SK-N-DZ (cell line): ENCODE measurements at regions not wholly inside any gene's neighbourhood (a gene's known extent, or its start where the extent isn't known, plus 50 kb on each side); places are given as distances from the start of the nearest gene placed in this dataset.

Experiments
- DNase-seq: peaks from one replicate; pipeline ENCODE4 v3.0.0-alpha.2; 2015; ENCODE audit warnings: low spot score

- no peak for DNase-seq
Observed at GRCh38 chr14:86639146-86639545, 1109.2 kb downstream of the FLRT2 start.

- DNase-seq, result no peak
Observed at GRCh38 chr14:86627080-86627479, 1097.1 kb downstream of the FLRT2 start.

DNA sequence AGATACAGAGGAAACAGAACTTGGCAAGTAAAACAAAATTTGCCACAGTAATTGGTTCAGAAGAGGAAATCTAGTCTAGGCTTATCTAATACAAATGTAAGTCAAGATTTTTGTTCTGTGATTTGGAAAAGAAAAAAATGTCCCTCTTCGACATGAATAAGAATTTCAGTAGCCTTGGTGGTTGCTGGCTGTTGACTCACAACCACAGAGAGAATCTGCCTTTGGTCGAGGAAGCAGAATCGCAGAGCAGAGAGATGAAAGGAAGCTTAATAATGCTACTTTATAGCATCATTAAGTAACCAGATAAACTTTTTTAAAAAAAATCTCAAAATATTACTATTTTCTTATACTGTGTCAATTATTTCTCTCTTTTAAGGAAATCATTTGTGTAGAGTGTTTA is 1096.6 kb downstream of the FLRT2 start:
- no peak for DNase-seq

DNA sequence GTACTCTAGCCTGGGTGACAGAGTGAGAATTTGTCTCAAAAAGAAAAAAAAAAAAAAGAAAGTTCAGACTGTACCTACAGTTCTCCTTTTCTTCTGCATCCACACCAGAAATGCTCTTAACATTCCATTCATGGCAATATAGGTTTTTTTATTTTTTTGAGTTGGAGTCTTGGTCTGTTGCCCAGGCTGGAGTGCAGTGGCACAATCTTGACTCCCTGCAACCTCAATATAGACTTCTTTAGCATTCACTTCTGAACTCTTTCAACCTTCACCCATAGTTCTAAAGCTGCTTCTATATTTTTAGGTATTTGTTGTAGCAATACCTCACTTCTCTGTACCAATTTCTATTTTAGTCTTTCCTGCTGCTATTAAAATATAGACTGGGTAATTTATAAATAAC is 1095.7 kb downstream of the FLRT2 start:
- no peak for DNase-seq

GRCh38 chr14:86619726-86620125 is 1089.8 kb downstream of the FLRT2 start:
- peak; percentile 62 for DNase-seq

DNA sequence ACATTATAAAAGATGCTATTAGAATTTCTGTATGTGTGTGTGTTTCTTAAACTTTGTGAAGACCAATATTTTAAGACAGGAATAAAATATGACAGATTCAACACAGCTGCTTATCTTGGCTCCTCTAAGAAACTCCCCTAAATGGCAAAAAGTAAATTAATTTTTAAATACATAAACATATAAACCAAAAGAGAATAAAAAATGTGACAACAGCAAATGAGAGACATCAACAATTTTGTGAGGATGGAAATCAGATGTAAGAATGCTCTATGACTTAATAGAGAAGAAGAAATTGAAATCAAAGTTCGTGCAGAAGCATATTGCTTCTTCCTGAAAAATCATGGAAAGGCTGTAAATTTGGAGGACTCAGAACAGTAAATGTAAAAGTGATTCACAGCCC is 1083.8 kb downstream of the FLRT2 start:
- DNase-seq, result no peak

DNA sequence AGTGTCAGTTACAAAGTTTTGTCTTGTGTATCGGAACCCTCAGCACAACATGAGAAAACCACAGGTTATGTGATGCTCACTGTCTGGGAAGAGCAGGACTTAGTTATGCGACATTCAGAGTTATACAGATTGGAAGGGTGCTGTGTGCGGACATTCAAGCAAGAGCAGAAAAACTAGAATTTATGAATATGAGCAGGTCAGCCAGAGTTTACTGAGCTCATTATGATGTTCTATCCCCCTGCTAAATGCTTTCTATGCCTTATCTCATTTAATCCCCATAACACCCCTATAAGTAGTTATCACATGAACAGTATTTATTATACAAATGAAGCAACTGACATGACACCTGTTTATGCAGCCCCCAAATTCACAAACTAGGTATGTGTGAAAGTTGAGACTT is 1083.2 kb downstream of the FLRT2 start:
- DNase-seq, result no peak

- no peak for DNase-seq
Observed at GRCh38 chr14:86604561-86604960, 1074.6 kb downstream of the FLRT2 start.

DNA sequence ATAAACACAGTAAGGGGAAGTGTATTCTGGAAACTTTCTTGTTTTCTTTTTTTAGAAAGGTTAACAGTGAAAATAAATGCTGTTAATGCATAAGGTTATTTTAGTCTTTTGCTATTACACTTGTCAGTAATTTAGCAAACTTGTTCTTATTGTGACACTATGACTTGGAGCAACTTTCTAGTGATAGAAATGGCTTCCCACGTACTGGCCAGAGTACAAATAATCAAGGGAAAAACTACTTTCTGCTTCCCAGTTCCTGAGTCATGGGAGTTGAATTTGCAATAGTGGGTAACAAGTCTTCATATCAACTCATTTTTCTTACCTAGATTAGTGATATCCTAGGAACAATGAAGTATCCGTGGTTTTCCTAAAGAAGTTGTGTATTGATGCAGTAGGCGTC is 1072.3 kb downstream of the FLRT2 start:
- no peak for DNase-seq

GRCh38 chr14:86601813-86602212 is 1071.9 kb downstream of the FLRT2 start:
- no peak for DNase-seq

- DNase-seq, result no peak
Observed at GRCh38 chr14:86597279-86597678, 1067.3 kb downstream of the FLRT2 start.

DNA sequence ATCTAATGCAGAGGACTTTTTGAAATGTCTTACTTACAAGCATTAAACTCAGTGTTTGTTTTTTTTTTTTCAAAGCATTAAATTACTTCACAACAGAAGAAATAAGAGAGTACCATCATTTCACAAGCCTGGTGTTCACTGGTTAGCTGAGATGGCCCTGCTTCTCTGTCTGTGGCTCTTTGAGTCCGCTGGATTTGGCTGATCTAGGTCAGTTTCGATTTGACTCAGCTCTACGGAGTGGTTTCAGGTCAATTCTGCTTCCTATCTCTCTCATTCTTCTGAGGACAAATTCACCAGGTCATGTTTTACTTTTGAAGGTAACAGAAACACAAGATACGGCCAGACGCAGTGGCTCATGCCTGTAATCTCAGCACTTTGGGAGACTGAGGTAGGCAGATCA is 1066.1 kb downstream of the FLRT2 start:
- DNase-seq, result no peak

- peak; percentile 93 for DNase-seq
Observed at GRCh38 chr14:86575141-86575540, 1045.2 kb downstream of the FLRT2 start.

GRCh38 chr14:86574778-86575129 is 1044.8 kb downstream of the FLRT2 start:
- DNase-seq, result peak; percentile 44

- DNase-seq, result peak; percentile 56
Observed at GRCh38 chr14:86574051-86574777, 1044.3 kb downstream of the FLRT2 start.

DNA sequence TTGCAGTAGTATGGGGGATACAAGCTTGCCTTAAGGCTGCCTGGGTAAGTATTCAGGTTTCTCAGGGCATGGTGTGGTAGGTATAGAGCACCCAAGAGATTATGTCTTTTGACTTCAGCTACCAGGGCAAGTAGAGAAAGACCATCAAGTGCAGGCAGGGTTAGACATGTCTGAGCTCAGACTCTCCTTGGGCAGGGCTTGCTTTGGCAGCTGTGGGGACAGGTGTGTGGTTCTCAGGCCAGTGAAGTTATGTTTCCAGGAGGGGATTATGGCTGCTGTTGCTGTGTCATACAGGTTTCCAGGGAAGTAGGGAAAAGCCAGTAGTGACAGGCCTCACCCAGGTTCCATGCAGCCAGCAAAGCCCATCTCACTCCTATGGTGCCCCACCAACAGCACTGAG is 1040.4 kb downstream of the FLRT2 start:
- no peak for DNase-seq

- DNase-seq, result peak; percentile 21
Observed at GRCh38 chr14:86543521-86543920, 1013.6 kb downstream of the FLRT2 start.

DNA sequence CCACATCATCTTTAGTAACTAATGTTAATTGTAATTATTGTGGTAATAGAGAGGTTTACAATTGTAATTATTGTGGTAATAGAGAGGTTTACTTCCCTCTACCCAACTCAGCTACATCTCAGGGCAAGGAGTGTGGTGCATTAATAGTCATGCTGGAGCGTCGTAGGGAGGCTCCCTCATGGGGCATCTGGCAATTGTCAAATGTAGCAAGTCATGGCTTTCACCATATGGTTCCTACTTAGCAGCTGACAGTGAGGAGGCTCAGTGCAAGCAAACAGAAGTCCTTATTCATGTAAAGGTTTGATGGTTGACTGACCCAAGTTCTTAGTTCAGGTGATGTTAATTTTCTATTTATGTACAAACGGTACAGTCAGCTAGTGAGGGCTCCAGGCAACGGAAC is 1012.0 kb downstream of the FLRT2 start:
- peak; percentile 91 for DNase-seq

DNA sequence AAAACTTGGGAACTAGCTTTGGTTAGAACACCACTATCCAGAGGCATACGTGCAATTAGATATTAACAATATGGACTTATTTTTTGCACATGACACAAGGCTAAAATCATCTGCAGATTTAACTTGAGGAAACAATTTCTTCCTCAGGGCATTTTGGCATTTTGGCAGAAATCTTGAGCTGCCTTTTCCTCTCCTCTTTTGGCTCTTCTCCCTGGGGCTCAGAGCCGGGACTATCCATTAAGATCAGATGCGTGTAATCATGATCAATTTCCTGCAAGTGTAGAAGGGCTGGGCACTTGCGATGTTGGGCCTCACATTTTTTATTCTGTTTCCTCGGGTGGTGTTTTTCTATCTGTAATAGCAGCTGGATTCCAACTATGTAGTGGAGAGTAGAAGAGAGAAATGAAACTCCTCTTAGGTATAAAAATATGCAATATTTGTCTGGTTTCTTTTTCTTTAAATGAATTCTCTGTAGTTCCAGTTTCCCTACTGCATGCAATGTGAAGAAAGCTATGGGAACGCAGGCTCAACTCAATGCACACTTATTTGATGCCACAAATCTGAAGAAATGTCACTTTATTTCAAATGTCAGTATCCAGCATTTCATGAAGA is 1010.8 kb downstream of the FLRT2 start:
- no peak for DNase-seq

GRCh38 chr14:86539361-86540070 is 1009.6 kb downstream of the FLRT2 start:
- DNase-seq, result no peak

GRCh38 chr14:86533834-86534233 is 1003.9 kb downstream of the FLRT2 start:
- DNase-seq, result no peak

DNA sequence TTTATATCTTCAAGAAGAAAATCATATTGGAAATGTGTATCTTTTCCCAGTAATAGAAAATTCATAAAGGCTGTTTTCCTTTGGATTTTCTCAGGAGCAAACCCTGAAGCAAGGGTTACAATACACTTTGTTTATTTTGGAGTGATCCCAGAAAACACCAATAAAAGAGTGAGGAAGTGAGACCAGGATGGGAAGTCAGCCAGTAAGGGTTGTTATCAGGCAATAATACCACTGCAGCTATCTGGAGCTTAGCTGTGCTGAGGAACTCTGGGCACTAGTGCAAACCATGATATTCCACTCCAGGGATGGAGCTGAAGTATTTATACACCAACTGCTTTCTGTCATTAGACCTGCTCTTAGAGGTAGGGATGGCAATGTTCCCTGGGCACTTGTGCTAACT is 1002.3 kb downstream of the FLRT2 start:
- no peak for DNase-seq

DNA sequence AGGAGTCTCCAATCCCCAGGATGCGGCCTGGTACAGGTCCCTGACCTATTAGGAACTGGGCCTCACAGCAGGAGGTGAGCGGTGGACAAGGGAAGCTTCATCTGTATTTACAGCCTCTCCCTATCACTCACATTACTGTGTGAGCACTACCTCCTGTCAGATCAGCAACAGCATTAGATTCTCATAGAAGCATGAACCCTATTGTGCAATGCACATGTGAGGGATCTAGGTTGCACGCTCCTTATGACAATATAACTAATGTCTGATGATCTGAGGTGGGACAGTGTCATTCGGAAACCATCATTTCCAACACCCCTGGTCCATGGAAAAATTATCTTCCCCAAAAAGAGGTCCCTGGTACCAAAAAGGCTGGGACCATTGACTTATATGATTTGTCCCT is 1000.5 kb downstream of the FLRT2 start:
- no peak for DNase-seq
